SK-N-DZ (cell line): ENCODE measurements at regions not wholly inside any gene's neighbourhood (a gene's known extent, or its start where the extent isn't known, plus 50 kb on each side); places are given as distances from the start of the nearest gene placed in this dataset.

Experiments used
- small RNA-seq, 2 experiments: library from RNA; depleted of rRNA; stranded (forward); fragments of <200 nt; gene quantifications; one replicate each; pipeline ENCODE3, GENCODE V24; 2014

Small RNA genes in the stretch of these regions (small RNA-seq; reads per million reads assigned to genes)
- gene IGLL3P: 0 reads per million in 2 experiments
- gene MIR6817: 0 to 0.22 reads per million in 2 experiments
